HG02973 (cell line): ENCODE measurements at regions not wholly inside any gene's neighbourhood (a gene's known extent, or its start where the extent isn't known, plus 50 kb on each side); places are given as distances from the start of the nearest gene placed in this dataset.
"Not testable (repeated sequence)": the region's sequence is repeated elsewhere in the genome, so short reads cannot be mapped to it uniquely, and the experiment has no call there.

ENCODE experiments used
- ATAC-seq: cut with Tn5 transposase; IDR thresholded peaks from one replicate; pipeline ENCODE4 v1.9.1; 2021; ENCODE audit warnings: moderate library complexity; ENCODE audit not compliant: unreplicated experiment

GRCh38 chr2:228600265-228600664 is 418.8 kb upstream of the SPHKAP start:
- ATAC-seq: no peak

- no peak for ATAC-seq
These were observed 418.3 kb upstream of the SPHKAP start for GRCh38 chr2:228599781-228600180.

GRCh38 chr2:228599297-228599696 is 417.8 kb upstream of the SPHKAP start:
- ATAC-seq: no peak

- no peak for ATAC-seq
These were observed 415.5 kb upstream of the SPHKAP start for GRCh38 chr2:228597032-228597431.

- ATAC-seq: no peak
These were observed 412.5 kb upstream of the SPHKAP start for GRCh38 chr2:228594012-228594411.

GRCh38 chr2:228592925-228593324 is 411.4 kb upstream of the SPHKAP start:
- ATAC-seq: no peak

- ATAC-seq: peak; percentile 94
These were observed 409.2 kb upstream of the SPHKAP start for GRCh38 chr2:228590681-228591080.

GRCh38 chr2:228589115-228589514 is 407.6 kb upstream of the SPHKAP start:
- ATAC-seq: no peak

- ATAC-seq: no peak
These were observed 400.2 kb upstream of the SPHKAP start for GRCh38 chr2:228581731-228582130.

GRCh38 chr2:228575897-228576296 is 394.4 kb upstream of the SPHKAP start:
- no peak for ATAC-seq

- not testable (repeated sequence) for ATAC-seq
These were observed 386.8 kb upstream of the SPHKAP start for GRCh38 chr2:228568275-228568674.

GRCh38 chr2:228561816-228562215 is 380.3 kb upstream of the SPHKAP start:
- ATAC-seq: no peak

- ATAC-seq: no peak
These were observed 378.4 kb upstream of the SPHKAP start for GRCh38 chr2:228559774-228560415.

- ATAC-seq: no peak
These were observed 375.2 kb upstream of the SPHKAP start for GRCh38 chr2:228556717-228557116.

- no peak for ATAC-seq
These were observed 368.0 kb upstream of the SPHKAP start for GRCh38 chr2:228549441-228550007.

GRCh38 chr2:228548230-228548629 is 366.7 kb upstream of the SPHKAP start:
- ATAC-seq: no peak

GRCh38 chr2:228545748-228546145 is 364.3 kb upstream of the SPHKAP start:
- ATAC-seq: no peak

- no peak for ATAC-seq
These were observed 363.7 kb upstream of the SPHKAP start for GRCh38 chr2:228545041-228545747.

- no peak for ATAC-seq
These were observed 361.6 kb upstream of the SPHKAP start for GRCh38 chr2:228543117-228543516.

- no peak for ATAC-seq
These were observed 360.8 kb upstream of the SPHKAP start for GRCh38 chr2:228542277-228542676.

GRCh38 chr2:228541789-228542188 is 360.3 kb upstream of the SPHKAP start:
- no peak for ATAC-seq

- ATAC-seq: no peak
These were observed 359.5 kb upstream of the SPHKAP start for GRCh38 chr2:228540976-228541375.
